HG02623 (cell line): ENCODE measurements at regions not wholly inside any gene's neighbourhood (a gene's known extent, or its start where the extent isn't known, plus 50 kb on each side); places are given as distances from the start of the nearest gene placed in this dataset.

ENCODE experiments used
- ATAC-seq: cut with Tn5 transposase; IDR thresholded peaks from one replicate; pipeline ENCODE4 v1.9.1; 2021; ENCODE audit warnings: moderate library complexity; ENCODE audit not compliant: unreplicated experiment

GRCh38 chr2:6234702-6235101 lies 542.5 kb downstream of the SOX11 start:
- ATAC-seq = no peak

GRCh38 chr2:6236317-6236716 lies 544.1 kb downstream of the SOX11 start:
- ATAC-seq = no peak

- no peak for ATAC-seq
These were observed 545.0 kb downstream of the SOX11 start for GRCh38 chr2:6237039-6237660.

- no peak for ATAC-seq
These were observed 557.4 kb downstream of the SOX11 start for GRCh38 chr2:6249557-6249956.

GRCh38 chr2:6254441-6254840 lies 562.3 kb downstream of the SOX11 start:
- no peak for ATAC-seq

GRCh38 chr2:6264198-6264597 lies 572.0 kb downstream of the SOX11 start:
- ATAC-seq = no peak

GRCh38 chr2:6281524-6281923 lies 584.2 kb downstream of the CMPK2 start:
- no peak for ATAC-seq

GRCh38 chr2:6283259-6283658 lies 582.4 kb downstream of the CMPK2 start:
- no peak for ATAC-seq

GRCh38 chr2:6287406-6287805 lies 578.3 kb downstream of the CMPK2 start:
- ATAC-seq = no peak

- ATAC-seq = no peak
These were observed 576.9 kb downstream of the CMPK2 start for GRCh38 chr2:6288791-6289190.

- ATAC-seq = no peak
These were observed 575.3 kb downstream of the CMPK2 start for GRCh38 chr2:6290217-6291015.

GRCh38 chr2:6294791-6295190 lies 570.9 kb downstream of the CMPK2 start:
- no peak for ATAC-seq

GRCh38 chr2:6297238-6297637 lies 568.5 kb downstream of the CMPK2 start:
- no peak for ATAC-seq

GRCh38 chr2:6301426-6301825 lies 564.3 kb downstream of the CMPK2 start:
- ATAC-seq = no peak

- no peak for ATAC-seq
These were observed 556.7 kb downstream of the CMPK2 start for GRCh38 chr2:6308986-6309385.

GRCh38 chr2:6309415-6310255 lies 556.1 kb downstream of the CMPK2 start:
- peak; percentile 89 for ATAC-seq

GRCh38 chr2:6310256-6311215 lies 555.2 kb downstream of the CMPK2 start:
- peak; percentile 15 for ATAC-seq

- ATAC-seq = no peak
These were observed 553.3 kb downstream of the CMPK2 start for GRCh38 chr2:6312367-6312766.

- ATAC-seq = no peak
These were observed 551.3 kb downstream of the CMPK2 start for GRCh38 chr2:6314218-6314960.

GRCh38 chr2:6325616-6326015 lies 540.1 kb downstream of the CMPK2 start:
- no peak for ATAC-seq
